ENCODE measurements at regions not wholly inside any gene's neighbourhood (a gene's known extent, or its start where the extent isn't known, plus 50 kb on each side); places are given as distances from the start of the nearest gene placed in this dataset.

GRCh38 chr14:101330416-101331140 lies 230.7 kb upstream of the DIO3 start (continued):
- TF ChIP-seq ZNF503 (CRISPR knock-in tag; IDR thresholded peaks at IDR 0.05) (peak; percentile 70; the same call in 1 of the 2 replicates), ELF3 (CRISPR knock-in tag; IDR thresholded peaks at IDR 0.05) (peak; percentile 92), ZSCAN12 (CRISPR knock-in tag; IDR thresholded peaks at IDR 0.05) (0 out of 2 replicates have a peak, but pooled peaks have one; percentile 40), SOX13 (IDR thresholded peaks at IDR 0.05) (no peak), SOX13 (CRISPR knock-in tag; conservative IDR thresholded peaks at IDR 0.05 in 1 of 2, IDR thresholded peaks at IDR 0.05 in 1 of 2) (peak in 1 of 2 experiments; percentile 86; a peak in 2 of 4 replicates), BCL6 (CRISPR knock-in tag; IDR thresholded peaks at IDR 0.05) (peak; percentile 85), ZBTB10 (CRISPR knock-in tag; IDR thresholded peaks at IDR 0.05; ENCODE audit: borderline replicate concordance) (0 out of 2 replicates have a peak, but pooled peaks have one; percentile 32), NONO (IDR thresholded peaks at IDR 0.05) (no peak), NONO (CRISPR knock-in tag; conservative IDR thresholded peaks at IDR 0.05) (peak; percentile 42; the same call in 1 of the 2 replicates), IKZF5 (CRISPR knock-in tag; IDR thresholded peaks at IDR 0.05) (peak; percentile 82; the same call in 1 of the 2 replicates), ZMAT3 (CRISPR knock-in tag; conservative IDR thresholded peaks at IDR 0.05) (0 out of 2 replicates have a peak, but pooled peaks have one; percentile 50), KDM6A (CRISPR knock-in tag; IDR thresholded peaks at IDR 0.05; ENCODE audit: low read depth) (peak; percentile 60; the same call in 1 of the 2 replicates), CREM (IDR thresholded peaks at IDR 0.05) (peak; percentile 32; the same call in 1 of the 2 replicates), CREM (CRISPR knock-in tag; IDR thresholded peaks at IDR 0.05) (no peak), TERF1 (CRISPR knock-in tag; IDR thresholded peaks at IDR 0.05) (no peak), IKZF4 (CRISPR knock-in tag; IDR thresholded peaks at IDR 0.05; ENCODE audit: borderline replicate concordance, low read depth, not compliant biosample characterization) (no peak), ERF (CRISPR knock-in tag; IDR thresholded peaks at IDR 0.05) (peak; percentile 74), GFI1 (CRISPR knock-in tag; IDR thresholded peaks at IDR 0.05; ENCODE audit: borderline replicate concordance) (no peak; the same call in 1 of the 2 replicates)
